GM12873 (cell line): ENCODE measurements at regions not wholly inside any gene's neighbourhood (a gene's known extent, or its start where the extent isn't known, plus 50 kb on each side); places are given as distances from the start of the nearest gene placed in this dataset.

Experiments
- CTCF ChIP-seq: IDR thresholded peaks from 2 replicates; pipeline ENCODE4 v1.5.1; 2012; ENCODE audit warnings: low read depth, mild to moderate bottlenecking, moderate library complexity, low read length, control low read depth; ENCODE audit not compliant: insufficient read depth; ENCODE audit errors: missing control alignments

- no peak for TF ChIP-seq CTCF
Measured at GRCh38 chr1:197985351-197985750, 68.2 kb downstream of the LHX9 start.

- TF ChIP-seq CTCF: no peak
Measured at GRCh38 chr1:197986817-197987216, 69.6 kb downstream of the LHX9 start.

- no peak for TF ChIP-seq CTCF
Measured at GRCh38 chr1:197987294-197987693, 70.1 kb downstream of the LHX9 start.

- TF ChIP-seq CTCF: no peak
Measured at GRCh38 chr1:197989058-197989457, 71.9 kb downstream of the LHX9 start.

GRCh38 chr1:197991594-197991993 is 74.4 kb downstream of the LHX9 start:
- no peak for TF ChIP-seq CTCF

- TF ChIP-seq CTCF: no peak
Measured at GRCh38 chr1:197994907-197995407, 77.8 kb downstream of the LHX9 start.

GRCh38 chr1:197995408-197996258 is 78.5 kb downstream of the LHX9 start:
- TF ChIP-seq CTCF: no peak
